AG04450 (cell line): ENCODE measurements at regions not wholly inside any gene's neighbourhood (a gene's known extent, or its start where the extent isn't known, plus 50 kb on each side); places are given as distances from the start of the nearest gene placed in this dataset.

Experiments
- CTCF ChIA-PET: fragments of 300-600, 350-600 bp; formaldehyde crosslinking; extraction: SDS; loops from one replicate; lab custom pipeline; 2022; ENCODE audit warnings: antibody characterized with exemption, inconsistent platforms; lab: Charles Lee
- POLR2A ChIA-PET: fragments of 350-600 bp; formaldehyde crosslinking; extraction: SDS; loops from one replicate; lab custom pipeline; 2021; ENCODE audit warnings: antibody characterized with exemption, inconsistent platforms; lab: Yijun Ruan, JAX
- DNase-seq: peaks from one replicate; pipeline ENCODE4 v3.0.0-alpha.2; 2011; ENCODE audit warnings: low read depth, low spot score
- H3K27ac ChIP-seq: one replicate; pipeline ENCODE4 v1.5.1; 2012; ENCODE audit warnings: low read depth, low read length, control low read depth
- H3K27me3 ChIP-seq: one replicate; pipeline ENCODE4 v1.6.0; 2012; ENCODE audit warnings: low read length; ENCODE audit not compliant: control insufficient read depth, insufficient read depth
- H3K4me3 ChIP-seq: 2 replicates; pipeline ENCODE4 v1.5.1; 2011; ENCODE audit warnings: mild to moderate bottlenecking, low read depth, low read length, control low read depth
- H3K9me3 ChIP-seq: 2 replicates; pipeline ENCODE4 v1.5.1; 2012; ENCODE audit warnings: low read length; ENCODE audit not compliant: control insufficient read depth, insufficient read depth
- CTCF ChIP-seq: IDR thresholded peaks from 2 replicates; pipeline ENCODE4 v1.5.1; 2011; ENCODE audit warnings: low read depth, low read length, control low read depth, inconsistent platforms

- H3K4me3 ChIP-seq = no peak overlapping the region
- CTCF ChIA-PET = no interaction called here
- no peak for DNase-seq
- no peak for TF ChIP-seq CTCF
- H3K27me3 ChIP-seq = no peaks in the 10 kb centered on the region
- POLR2A ChIA-PET = no interaction called here
- H3K9me3 ChIP-seq = peaks cover 58% of the 10 kb centered on the region
- H3K27ac ChIP-seq = no peak overlapping the region
Observed at GRCh38 chr19:29119590-29119989, 93.4 kb downstream of the UQCRFS1 start.

DNA sequence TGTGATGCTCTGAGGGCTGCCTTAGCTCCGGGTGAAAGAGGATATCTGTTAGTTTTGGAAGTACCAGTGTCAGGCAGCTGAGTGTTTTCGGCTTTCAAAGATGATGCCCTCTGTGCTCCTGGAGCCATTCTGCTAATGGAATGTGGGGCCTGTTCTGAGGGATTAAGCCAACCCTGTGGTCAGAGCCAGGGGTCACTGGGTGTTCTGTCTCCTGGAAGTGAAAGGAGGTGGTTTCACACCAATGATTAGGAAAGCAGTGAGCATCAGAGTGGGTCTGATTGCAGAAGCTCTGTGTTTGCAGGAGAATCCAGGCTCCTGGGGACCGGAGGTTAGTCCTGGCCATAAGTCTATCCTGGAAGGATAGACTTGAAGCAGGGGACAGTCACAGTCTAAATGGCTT lies 94.6 kb downstream of the UQCRFS1 start:
- CTCF ChIA-PET = no interaction called here
- no peak overlapping the region for H3K27ac ChIP-seq
- no peaks in the 10 kb centered on the region for H3K27me3 ChIP-seq
- no peak for TF ChIP-seq CTCF
- H3K4me3 ChIP-seq = no peak overlapping the region
- H3K9me3 ChIP-seq = peaks cover 66% of the 10 kb centered on the region
- POLR2A ChIA-PET = no interaction called here
- no peak for DNase-seq

DNA sequence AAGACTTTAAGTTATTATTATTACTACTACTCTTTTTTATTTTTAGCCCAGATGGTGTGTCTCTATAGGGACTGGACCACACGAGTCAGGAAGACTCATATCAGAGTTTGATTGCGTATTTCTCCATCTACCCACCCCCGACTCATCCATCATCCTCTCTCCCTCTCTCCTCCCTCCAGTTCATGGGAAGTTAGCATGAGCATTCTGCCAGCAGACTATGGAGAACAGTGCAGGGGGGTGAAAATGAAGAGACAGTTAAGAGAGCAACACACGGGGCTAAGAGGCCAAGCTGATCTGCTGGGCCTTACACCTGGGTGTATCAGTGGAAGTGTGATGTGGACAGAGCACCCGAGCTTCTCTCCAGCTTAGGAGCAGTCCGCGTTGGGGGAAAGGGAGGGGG lies 95.0 kb downstream of the UQCRFS1 start:
- CTCF ChIA-PET = no interaction called here
- Histone ChIP-seq H3K4me3 (no peak overlapping the region), H3K9me3 (peaks cover 70% of the 10 kb centered on the region), H3K27ac (no peak overlapping the region), H3K27me3 (no peaks in the 10 kb centered on the region)
- no peak for DNase-seq
- no peak for TF ChIP-seq CTCF
- POLR2A ChIA-PET = no interaction called here

DNA sequence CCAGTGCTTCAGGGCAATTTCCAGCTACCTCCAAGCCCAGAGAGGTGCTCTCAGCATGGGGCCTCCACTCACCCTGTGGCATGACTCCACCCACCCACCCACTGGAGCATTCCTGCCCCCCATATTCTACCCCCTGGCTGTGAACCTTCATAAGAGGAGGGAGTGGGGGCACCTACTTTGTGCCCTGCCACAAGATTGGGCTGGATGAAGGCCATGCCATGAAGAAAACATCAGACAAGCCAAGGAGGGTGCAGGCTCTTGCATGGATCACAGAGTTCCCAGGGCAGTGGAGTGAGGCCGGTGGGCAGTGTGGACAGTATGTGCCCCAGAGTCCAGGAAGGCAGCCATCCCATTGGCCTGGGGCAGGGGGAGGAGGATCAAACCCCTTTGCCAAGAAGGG lies 97.8 kb downstream of the UQCRFS1 start:
- Histone ChIP-seq H3K27me3 (no peaks in the 10 kb centered on the region), H3K4me3 (no peak overlapping the region), H3K27ac (no peak overlapping the region), H3K9me3 (peaks cover 47% of the 10 kb centered on the region)
- CTCF ChIA-PET = no interaction called here
- no peak for TF ChIP-seq CTCF
- POLR2A ChIA-PET = no interaction called here
- no peak for DNase-seq

DNA sequence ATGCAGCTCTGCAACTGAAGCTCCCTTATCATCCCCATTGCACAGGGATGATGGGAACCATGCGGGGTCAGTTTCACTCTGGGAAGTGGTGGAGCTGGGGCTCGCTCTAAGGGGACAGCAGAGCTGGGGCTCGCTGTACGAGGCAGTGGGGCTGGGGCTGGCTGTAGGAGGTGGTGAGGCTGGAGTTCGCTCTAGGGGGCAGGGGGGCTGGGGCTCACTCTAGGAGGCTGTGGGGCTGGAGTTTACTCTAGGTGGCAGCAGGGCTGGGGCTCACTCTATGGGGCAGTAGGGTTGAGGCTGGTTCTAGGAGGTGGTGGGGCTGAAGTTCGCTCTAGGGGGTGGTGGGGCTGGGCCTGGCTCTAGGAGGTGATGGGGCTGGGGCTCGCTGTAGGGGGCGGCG lies 99.1 kb downstream of the UQCRFS1 start:
- CTCF ChIA-PET = no interaction called here

More for the DNA sequence above, 99.1 kb downstream of the UQCRFS1 start:
- TF ChIP-seq CTCF = no peak
- no peak for DNase-seq
- peaks cover 43% of the 10 kb centered on the region for H3K9me3 ChIP-seq
- H3K27me3 ChIP-seq = no peaks in the 10 kb centered on the region
- no peak overlapping the region for H3K4me3 ChIP-seq
- H3K27ac ChIP-seq = no peak overlapping the region
- POLR2A ChIA-PET = no interaction called here
